ENCODE measurements at regions not wholly inside any gene's neighbourhood (a gene's known extent, or its start where the extent isn't known, plus 50 kb on each side); places are given as distances from the start of the nearest gene placed in this dataset.
A peak's percentile ranks its signal among the peaks of the same experiment; 100 is the strongest.

- Histone ChIP-seq H3K4me3 (ENCODE audit: low read depth, low read length) (no peak overlapping the region), H3K36me3 (replicated peaks) (no peaks in the 10 kb centered on the region), H3K27ac (no peak overlapping the region), H3K27me3 (replicated peaks) (no peaks in the 10 kb centered on the region)
- DNase-seq, result no peak
- TF ChIP-seq CTCF (IDR thresholded peaks at IDR 0.05; ENCODE audit: low read depth, low read length, missing control alignments), result no peak
- in situ Hi-C loops (cut with HindIII; ENCODE audit: low pct_ligation_motif_present, low sequenced_read_pairs), result no loop called here
Observed at GRCh38 chr15:24752354-24752753, 76.8 kb downstream of the NPAP1 start.

GRCh38 chr15:24756101-24756500 is 80.5 kb downstream of the NPAP1 start:
- no peaks in the 10 kb centered on the region for H3K27me3 ChIP-seq (replicated peaks)
- TF ChIP-seq CTCF (IDR thresholded peaks at IDR 0.05; ENCODE audit: low read depth, low read length, missing control alignments), result no peak
- in situ Hi-C loops (cut with HindIII; ENCODE audit: low pct_ligation_motif_present, low sequenced_read_pairs), result no loop called here
- no peak overlapping the region for H3K27ac ChIP-seq
- no peak overlapping the region for H3K4me3 ChIP-seq (ENCODE audit: low read depth, low read length)
- DNase-seq, result no peak
- no peaks in the 10 kb centered on the region for H3K36me3 ChIP-seq (replicated peaks)

GRCh38 chr15:24760066-24760465 is 84.5 kb downstream of the NPAP1 start:
- no peaks in the 10 kb centered on the region for H3K27me3 ChIP-seq (replicated peaks)
- in situ Hi-C loops (cut with HindIII; ENCODE audit: low pct_ligation_motif_present, low sequenced_read_pairs), result no loop called here
- no peak for TF ChIP-seq CTCF (IDR thresholded peaks at IDR 0.05; ENCODE audit: low read depth, low read length, missing control alignments)

GRCh38 chr15:24761704-24762302 is 86.2 kb downstream of the NPAP1 start:
- Histone ChIP-seq H3K4me3 (ENCODE audit: low read depth, low read length) (no peak overlapping the region), H3K27me3 (replicated peaks) (no peaks in the 10 kb centered on the region), H3K36me3 (replicated peaks) (no peaks in the 10 kb centered on the region), H3K27ac (no peak overlapping the region)
- in situ Hi-C loops (cut with HindIII; ENCODE audit: low pct_ligation_motif_present, low sequenced_read_pairs), result no loop called here
- peak; percentile 34 for TF ChIP-seq CTCF (IDR thresholded peaks at IDR 0.05; ENCODE audit: low read depth, low read length, missing control alignments)
- no peak for DNase-seq

More at GRCh38 chr15:24760066-24760465, 84.5 kb downstream of the NPAP1 start:
- no peak for DNase-seq
- Histone ChIP-seq H3K36me3 (replicated peaks) (no peaks in the 10 kb centered on the region), H3K27ac (no peak overlapping the region), H3K4me3 (ENCODE audit: low read depth, low read length) (no peak overlapping the region)

GRCh38 chr15:24763891-24764290 is 88.3 kb downstream of the NPAP1 start:
- Histone ChIP-seq H3K4me3 (ENCODE audit: low read depth, low read length) (no peak overlapping the region), H3K36me3 (replicated peaks) (no peaks in the 10 kb centered on the region), H3K27me3 (replicated peaks) (no peaks in the 10 kb centered on the region), H3K27ac (no peak overlapping the region)
- in situ Hi-C loops (cut with HindIII; ENCODE audit: low pct_ligation_motif_present, low sequenced_read_pairs), result no loop called here
- TF ChIP-seq CTCF (IDR thresholded peaks at IDR 0.05; ENCODE audit: low read depth, low read length, missing control alignments), result no peak
- no peak for DNase-seq
